CD4-positive, alpha-beta T cell treated with Interleukin-10 for 1 hour (primary cell): ENCODE measurements at regions not wholly inside any gene's neighbourhood (a gene's known extent, or its start where the extent isn't known, plus 50 kb on each side); places are given as distances from the start of the nearest gene placed in this dataset.
"Not testable (repeated sequence)": the region's sequence is repeated elsewhere in the genome, so short reads cannot be mapped to it uniquely, and the experiment has no call there.

Source experiments
- DNase-seq: peaks from one replicate; pipeline ENCODE4 v3.0.0-alpha.2; 2020

DNA sequence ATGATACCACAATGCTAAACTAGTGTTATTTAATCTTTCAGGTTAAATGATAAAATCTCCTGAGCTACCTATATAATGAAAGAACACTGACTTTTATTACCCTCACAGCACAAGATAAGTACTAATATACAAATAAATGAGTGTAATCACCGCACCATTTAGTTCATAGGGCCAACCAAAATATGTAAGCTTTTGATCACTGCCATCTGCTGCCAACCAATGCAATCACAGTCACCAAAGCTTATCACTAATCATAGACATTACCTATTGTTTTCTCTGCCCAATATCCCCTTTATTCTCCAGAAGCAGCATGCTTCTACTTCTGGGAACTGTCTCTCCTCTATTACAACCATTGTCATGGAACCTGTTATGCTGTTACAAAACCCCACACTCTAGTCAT is 151.6 kb upstream of the LRATD1 start:
- no peak for DNase-seq

DNA sequence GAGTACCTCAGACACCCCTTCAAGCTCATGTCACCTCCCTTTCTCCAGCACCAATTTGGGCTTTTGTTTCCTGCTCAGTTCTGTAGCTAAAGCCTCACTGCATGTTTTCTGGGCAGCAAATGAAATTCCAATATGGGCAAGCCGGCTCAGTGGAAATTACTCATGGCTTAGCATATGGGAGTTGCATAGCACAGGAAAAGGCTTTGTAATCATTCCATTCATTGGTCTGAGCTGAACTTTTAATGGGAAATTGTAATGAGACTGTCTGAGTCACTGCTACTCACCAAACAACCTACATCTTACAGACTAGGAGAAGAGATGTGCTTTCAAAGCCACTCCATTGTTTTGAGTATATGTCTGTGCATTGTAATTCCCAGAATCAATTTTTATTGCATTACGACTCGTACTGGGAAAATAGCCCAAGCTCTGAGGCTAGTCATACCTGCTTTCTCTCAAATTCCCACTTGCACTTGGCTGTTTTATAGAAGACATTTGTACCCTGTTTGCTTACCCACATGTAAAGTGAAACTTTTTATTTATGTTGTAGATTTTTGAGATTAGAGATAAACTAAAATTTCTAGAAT is 139.5 kb upstream of the LRATD1 start:
- no peak for DNase-seq

DNA sequence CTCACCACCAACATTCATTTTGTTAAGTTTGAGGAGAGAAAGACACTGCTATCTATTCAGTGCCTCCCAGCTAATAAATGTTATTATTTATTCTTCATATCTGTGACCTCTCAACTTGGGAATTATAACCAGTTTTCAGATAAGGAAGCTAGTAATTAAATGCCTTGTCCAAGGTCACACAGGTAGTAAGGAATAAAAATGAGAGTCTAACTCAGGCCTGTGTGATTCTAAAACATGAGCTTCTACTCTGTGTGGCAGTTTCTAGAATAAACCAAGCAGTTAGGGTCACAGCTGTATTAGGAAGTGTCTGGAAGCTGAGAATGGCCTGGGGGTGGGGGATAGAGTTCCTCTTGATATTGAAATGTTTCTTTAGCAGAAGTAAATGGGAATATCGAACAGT is 137.8 kb upstream of the LRATD1 start:
- DNase-seq, result no peak

DNA sequence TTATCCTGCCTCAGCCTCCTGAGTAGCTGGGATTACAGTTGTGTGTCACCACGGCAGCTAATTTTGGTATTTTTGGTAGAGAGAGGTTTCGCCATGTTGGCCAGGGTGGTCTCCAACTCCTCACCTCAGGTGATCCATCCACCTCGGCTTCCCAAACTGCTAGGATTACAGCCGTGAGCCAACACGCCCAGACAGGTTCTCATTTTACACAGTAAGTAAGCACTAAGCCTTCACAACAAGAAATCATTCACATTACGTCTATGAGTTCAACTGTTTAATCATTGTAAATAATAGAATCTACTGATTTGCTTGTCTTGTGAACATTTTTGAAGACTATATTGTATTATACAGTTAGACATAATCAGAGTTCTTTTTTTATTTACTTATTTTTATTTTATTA is 131.5 kb upstream of the LRATD1 start:
- no peak for DNase-seq

DNA sequence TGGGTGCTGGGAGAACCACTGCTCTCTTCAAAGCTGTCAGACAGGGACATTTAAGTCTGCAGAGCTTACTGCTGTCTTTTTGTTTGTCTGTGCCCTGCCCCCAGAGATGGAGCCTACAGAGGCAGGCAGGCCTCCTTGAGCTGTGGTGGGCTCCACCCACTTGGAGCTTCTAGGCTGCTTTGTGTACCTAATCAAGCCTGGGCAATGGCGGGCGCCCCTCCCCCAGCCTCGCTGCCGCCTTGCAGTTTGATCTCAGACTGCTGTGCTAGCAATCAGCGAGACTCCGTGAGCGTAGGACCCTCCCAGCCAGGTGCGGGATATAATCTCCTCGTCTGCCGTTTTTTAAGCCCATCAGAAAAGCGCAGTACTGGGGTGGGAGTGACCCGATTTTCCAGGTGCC is 125.6 kb upstream of the LRATD1 start:
- DNase-seq, result not testable (repeated sequence)

DNA sequence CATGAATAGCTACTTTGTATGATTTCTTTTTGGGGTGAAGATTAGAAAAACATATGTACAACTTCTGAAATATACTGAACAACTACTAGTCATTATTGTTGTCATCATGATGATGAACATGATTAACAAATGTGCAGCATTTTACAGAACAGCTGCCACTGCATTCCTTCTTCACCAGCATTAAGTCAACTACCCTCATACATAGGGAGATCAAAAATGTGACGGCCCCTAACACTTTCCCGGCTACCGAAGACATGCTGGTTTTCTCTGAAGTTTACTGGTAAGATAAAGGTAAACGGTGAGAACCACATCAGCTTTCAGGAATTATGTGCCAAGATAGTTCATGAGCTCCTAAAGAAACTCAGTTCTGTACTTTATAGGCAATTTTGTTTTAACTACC is 121.0 kb upstream of the LRATD1 start:
- DNase-seq, result no peak

DNA sequence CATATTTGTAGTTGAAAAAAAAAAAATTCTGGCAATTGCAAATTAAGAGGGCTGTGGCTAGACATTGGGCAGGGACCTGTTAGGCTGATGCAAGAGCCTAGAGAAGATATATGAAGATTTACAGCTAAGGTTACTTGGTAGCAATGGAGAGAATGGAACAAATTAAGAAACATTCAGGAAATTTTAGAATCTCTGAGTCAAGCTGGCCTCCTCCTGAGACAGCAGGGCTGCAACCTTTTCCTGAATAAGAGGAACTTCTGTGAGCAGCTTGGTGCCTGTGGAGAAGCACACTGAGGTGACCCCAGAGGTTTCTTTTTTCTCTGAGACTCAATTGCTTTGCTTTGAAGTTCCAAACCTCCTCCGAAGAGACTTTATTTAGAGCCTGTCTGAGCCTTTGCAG is 118.6 kb upstream of the LRATD1 start:
- no peak for DNase-seq

DNA sequence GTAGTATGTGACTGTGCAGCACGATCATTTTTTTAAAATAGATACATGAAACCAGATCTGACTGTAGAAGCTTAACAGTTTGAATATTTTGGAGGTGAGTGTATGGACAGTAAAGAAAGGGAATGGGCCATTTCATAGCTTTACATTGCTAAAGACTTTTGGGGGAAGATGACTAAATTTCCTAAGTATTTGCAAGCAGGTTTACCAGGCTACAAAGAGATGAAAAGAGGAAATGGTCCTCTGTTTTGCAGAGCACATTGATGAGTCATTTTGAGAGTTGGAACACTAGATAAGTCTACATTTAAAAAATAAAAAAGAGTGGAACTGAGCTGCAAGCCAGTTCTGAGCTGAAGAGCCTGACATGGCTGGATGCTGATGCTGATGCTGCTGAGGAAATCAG is 115.7 kb upstream of the LRATD1 start:
- DNase-seq, result no peak

DNA sequence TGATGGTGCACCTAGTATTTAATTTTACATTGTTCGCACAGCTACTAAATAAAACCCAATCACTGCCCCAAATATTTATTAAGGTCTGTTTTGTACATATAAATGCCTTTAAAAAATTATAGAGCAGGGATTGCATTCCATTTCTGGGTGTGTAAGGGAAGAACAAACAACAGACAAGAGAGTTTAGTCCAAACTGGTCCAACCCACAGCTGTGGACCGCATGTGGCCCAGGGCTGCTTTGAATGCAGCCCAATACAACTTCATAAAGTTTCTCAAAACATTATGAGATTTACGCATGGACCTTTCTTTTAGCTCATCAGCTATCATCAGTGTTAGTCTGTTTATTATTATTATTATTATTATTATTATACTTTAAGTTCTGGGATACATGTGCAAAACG is 114.8 kb upstream of the LRATD1 start:
- no peak for DNase-seq

DNA sequence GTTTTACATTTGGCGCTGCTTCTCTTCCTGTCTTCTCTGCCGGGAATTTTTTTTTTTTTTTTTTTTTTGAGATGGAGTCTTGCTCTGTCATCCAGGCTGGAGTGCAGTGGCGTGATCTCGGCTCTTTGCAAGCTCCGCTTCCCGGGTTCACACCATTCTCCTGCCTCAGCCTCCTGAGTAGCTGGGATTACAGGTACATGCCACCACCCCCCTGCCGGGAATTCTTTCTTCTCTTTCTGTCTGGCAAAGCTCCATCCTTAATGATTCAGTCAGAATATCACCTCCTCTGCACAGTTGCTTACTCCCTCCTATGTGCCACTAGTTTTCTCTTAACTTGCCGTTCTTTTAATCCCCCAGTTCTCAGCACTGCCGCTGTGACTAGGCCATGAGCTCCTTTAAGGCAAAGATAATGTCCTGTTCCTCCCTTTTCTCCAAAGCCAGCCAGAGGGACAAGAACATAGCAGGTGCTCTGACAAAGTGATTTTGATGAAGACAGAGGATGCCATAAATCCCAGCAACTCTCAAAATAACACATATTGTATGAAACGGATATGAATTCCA is 112.1 kb upstream of the LRATD1 start:
- no peak for DNase-seq

DNA sequence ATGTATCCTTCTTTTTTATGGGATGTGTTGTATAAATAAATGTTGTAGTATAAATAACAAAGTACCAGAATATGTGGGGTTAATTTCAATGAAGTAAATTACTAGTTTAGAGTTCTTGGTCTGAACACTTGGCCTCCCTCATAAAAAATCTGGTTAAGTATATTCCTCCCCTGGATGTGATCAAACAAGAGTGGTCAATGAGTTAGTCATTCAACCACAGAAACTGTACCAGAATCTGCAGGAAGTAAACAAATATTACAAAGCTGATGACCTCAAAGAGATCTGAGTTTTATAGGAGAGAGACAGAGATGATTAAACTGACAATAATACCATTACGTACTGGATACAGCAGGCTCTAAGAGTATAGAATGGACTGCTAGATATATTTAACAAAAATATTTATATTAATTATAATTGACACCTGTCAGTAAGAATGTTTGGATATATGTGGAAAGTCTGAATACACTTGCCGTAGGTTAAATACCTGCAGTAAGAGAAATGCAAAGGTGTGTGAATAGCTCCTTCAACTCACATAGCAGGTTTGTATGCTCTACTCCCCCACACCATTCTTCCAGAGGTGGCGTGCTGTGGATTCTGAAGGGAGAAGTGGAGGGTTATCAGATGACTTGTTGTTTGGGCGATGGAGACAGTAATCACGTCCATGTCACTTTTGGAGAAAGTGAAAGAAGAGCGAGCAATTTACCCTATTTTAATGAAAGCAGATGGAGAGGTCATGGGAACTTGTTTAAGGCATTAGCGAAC is 108.3 kb upstream of the LRATD1 start:
- no peak for DNase-seq

DNA sequence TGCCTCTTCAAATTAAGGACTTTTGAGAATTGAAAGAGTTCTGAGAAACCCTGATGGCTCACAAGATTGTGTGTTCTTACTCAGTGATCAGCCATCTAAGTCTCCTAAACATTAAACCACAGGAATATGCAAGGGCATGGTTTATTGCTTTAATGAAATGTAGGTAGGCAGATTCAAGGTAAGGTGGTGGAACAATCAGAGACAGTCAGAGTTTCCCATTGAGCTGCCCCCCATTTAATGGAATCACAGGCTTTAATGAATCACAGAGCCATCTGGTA is 107.8 kb upstream of the LRATD1 start:
- no peak for DNase-seq

DNA sequence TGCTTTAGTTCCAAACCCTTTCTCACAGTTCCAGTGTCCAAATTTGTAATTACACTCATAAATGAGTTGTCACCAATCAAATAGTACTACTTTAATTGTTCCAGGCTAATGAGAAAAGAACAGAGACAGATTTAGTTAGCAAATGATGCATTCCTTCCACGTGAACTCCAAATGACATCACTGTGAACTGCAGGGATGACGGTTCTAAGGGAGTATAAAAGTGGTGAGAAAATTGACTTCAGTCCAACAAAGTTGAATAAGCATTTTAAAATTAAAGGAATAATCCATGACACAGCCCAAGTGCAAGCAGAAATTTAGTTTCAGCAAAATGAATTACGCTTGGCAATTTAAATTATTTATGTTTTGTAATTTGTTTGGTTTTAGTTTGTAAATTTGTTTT is 102.0 kb upstream of the LRATD1 start:
- DNase-seq, result no peak

DNA sequence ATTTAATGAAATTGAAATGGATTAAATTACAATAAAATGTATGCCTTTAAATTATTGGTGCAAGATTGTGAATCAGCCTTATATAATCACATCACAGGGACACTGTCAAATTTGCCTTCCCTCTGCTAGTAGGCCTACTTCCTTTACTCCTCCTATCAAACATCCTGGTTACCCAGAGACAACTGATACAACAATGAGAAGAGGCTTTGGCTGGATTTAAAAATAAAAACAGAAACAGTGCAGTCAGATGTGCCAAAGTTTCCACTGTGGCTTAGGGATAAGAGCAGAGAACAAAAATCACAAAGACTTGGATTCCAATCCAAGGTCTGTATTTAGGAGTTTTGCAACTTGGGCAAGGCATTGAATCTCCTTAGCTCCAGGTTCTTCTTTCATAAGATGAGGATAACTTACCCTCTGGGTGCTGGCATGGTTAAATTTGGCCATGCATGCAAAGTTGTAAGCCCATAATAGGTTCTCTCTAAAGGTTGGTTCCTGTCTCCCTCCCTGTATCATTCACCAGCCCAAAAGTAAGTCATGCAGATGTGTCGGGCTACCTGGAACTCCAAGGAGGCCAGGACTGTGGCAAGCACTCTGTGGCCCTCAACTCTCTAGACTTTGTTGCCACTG is 99.3 kb upstream of the LRATD1 start:
- no peak for DNase-seq

DNA sequence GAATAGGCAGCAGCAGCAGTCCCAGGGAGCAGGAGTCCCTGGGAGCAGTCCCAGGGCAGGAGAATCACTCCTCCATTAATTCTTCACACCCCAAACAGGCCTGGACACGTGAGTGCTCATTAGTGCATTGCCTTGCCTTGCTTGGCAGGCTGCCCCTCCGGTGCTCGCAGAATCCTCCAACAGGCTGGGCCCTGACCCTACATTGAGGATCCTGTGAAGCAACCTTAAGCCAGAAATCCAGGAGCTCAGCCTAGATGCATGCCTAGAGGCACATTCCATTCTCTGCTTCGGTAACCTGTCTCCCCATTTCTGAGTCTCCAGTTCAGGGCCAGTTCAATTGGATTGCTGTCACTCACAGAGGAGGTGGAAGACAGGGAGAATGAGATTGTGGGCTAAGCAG is 97.4 kb upstream of the LRATD1 start:
- DNase-seq, result no peak

DNA sequence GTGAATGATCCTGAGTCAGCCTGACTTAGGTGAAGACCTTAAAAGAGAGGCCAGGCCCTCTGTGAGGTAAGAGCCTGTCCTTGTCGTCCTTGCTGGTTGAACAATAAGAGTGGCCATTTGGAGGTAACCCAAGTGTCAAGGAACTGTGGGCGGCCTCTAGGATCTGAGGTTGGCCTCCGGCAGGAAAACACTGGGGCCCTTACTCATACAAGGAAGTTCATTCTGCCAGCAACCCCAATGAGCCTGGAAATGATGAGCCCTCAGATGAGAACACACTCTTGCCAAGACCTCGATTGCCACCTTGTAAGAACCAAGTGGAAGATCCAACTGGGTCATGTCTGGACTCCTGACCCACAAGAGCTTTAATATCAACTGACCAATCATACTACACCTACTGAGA is 95.5 kb upstream of the LRATD1 start:
- DNase-seq, result no peak

DNA sequence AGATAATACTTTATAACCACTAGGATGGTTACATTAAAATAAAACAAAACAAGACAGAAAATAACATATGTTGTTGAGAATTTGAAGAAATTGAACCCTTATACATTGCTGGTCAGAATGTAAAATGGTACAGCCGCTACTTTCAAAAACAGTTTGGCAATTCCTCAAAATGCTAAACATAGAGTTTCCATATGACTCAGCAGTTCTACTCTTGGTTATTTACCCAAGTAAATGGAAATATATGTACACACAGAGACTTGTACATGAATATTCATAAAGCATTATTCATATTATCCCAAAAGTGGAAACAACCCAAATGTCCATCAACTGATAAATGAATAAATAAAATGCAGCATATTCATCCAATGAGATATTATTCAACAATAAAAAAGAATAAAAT is 92.5 kb upstream of the LRATD1 start:
- no peak for DNase-seq

DNA sequence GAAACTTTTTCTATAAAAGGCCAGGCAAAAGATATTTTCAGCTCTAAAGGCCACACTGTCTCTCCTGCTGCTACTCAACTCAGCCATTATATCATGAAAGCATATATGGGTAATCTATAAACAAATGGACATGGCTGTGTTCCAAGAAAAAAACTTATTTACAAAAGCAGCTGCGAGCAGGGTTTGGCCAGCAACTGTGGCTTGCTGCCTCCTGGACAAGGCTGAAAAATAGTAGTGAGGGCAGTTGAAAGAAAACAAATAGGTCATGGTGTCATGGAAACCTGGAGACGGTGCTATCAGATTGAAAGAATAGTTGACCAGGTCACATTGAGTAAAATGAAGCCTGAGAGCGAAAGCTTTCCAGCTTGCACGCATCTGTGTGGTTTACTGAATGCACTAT is 89.2 kb upstream of the LRATD1 start:
- no peak for DNase-seq

DNA sequence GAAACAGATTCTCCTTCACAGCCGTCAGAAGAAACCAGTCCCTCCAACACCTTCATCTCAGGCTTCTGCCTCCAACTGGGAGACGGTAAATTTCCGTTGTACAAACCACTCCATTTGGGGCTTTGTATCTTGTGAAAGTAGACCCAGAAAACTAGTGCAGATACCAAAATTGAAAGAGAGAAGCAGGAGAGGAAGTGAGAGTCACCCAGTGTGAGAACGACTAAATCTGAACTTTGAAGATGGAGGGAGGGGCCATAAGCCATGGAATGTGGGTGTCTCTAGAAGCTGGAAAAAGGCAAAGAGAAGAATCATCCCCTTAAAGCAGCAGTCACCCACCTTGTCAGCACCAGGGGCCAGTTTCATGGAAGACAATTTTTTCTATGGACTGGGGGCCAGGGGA is 88.3 kb upstream of the LRATD1 start:
- DNase-seq, result no peak

DNA sequence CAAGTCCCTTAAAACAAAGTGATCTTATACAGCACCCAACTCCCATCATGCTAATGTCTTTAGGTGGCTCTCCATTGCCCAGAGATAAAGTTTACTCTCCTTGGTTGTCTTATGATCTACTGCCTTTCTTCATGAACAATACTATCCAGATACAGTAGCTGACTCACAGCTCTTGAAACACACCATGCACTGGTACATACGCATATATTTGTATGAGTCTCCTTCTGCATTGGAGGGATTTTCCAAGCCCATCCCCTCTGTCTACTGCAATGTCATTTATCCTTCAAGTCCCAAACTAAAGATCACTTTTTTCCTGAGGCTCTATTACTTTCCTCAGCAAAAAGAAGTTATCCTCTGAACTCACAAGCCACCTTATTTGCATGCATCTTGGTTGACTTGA is 84.7 kb upstream of the LRATD1 start:
- no peak for DNase-seq

DNA sequence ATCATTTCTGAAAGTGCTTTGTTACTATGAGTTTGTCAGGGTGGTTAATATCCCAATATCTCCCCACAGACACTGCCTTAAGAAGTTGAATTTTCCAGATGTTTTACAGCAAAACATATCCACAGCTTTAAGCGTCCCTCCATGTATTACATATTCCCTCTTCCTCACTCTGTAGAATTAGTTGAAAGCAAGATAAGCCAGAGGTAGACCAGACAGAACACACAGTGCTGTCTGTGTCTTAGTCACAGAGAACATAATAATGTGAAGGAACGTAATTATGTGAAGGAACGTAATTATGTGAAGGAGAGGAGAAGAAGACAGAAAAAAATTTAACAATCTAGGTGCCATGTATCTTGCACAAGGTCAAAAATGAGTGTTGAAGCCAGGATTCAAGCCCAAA is 81.9 kb upstream of the LRATD1 start:
- DNase-seq, result no peak

DNA sequence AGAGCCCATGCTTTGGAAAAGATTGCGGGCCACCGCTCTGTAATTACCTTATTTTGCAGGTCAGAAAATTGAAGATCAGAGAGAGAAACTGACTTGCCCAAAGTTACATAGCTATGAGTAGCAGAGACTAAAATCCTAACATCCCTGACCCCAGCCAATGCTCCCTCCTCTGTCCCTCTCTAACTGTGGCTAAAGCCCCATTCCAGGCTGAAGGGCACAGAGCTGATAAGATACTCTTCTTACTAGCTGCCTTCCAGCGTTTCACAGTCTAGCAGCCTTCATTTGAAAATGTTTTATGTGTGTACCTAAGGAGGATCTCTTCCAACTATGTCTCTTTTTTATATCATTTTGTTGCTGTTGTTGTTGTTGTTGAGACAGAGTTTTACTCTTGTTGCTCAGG is 81.4 kb upstream of the LRATD1 start:
- DNase-seq, result no peak

DNA sequence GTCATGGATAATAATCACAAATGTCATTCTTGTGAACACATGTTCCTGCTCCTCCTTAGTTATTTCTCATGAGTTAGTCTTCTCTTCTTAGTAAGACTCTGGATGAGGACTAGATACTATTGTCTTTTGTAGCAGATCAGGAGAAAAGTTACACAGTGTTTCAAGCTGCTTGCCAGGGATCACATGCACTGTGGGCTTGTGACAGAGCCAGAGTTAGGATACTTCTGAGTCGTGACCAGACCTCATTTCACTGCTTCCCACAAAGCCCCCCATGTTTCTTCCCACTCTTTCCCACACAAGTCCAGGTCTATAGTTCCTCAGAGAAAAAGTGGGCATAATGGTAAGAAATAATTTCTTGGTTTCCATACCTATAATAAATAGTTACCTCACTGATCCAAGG is 80.2 kb upstream of the LRATD1 start:
- DNase-seq, result no peak

DNA sequence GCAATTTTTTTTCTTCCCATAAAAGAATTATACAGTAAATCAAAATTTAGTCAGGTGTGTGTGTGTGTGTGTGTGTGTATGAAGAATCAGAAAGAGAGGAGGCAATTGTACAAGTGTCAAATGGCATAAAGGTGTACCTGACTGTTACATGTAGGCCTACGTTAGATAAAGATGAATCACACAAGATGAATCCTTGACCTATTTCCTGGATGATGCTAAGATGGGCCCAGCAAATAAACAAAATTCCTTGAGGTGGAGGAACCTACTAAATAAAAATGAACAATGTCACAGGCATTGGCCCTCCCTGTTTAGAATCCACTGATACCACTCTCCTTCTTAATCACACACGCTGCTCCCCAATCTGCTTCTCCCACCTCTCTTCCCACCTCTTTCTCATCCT is 79.7 kb upstream of the LRATD1 start:
- DNase-seq, result no peak
